ENCODE measurements at regions not wholly inside any gene's neighbourhood (a gene's known extent, or its start where the extent isn't known, plus 50 kb on each side); places are given as distances from the start of the nearest gene placed in this dataset.
A peak's percentile ranks its signal among the peaks of the same experiment; 100 is the strongest.
"Not testable (repeated sequence)": the region's sequence is repeated elsewhere in the genome, so short reads cannot be mapped to it uniquely, and the experiment has no call there.

DNA sequence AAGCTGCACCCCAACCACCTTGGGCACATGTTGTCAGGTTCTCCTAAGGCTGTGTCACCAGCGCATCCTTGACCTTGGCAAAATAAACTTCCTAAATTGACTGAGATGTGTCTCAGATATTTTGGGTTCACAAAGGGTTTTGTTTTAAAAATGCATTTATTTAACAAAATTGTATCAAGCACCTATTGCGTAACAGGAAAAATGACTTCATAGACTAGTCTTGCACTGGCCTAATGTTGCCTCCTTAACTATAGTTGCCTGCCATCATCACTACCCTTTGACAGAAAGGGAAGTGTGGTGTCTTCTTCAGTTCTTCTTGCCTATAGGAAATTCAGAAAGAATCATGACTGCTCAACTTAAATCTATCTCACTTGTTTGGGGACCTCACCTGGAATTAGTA, 374.2 kb downstream of the SH2D1A start:
- DNase-seq = no peak

- no peak for DNase-seq
These were observed 379.1 kb downstream of the SH2D1A start for GRCh38 chrX:124725502-124725901.

GRCh38 chrX:124726292-124726691, 379.9 kb downstream of the SH2D1A start:
- DNase-seq = no peak

DNA sequence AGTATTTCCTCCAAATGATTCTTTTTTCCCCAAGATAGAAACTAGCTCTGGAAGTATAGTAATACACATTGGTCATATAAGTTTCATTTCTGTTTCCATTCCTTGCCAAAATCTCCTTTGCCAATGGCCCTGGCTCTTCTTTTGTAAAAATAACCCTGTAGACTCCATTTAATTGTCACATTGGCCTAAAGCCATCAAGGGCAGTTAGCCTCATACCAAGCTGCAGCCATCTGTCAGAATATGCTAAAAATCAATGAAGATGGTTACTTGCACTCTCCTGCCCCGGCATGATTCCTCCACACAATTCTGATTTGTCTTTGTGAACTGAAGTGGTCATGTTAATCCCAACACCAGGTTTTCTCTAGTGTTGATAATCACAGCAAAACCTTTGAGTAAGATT, 380.5 kb downstream of the SH2D1A start:
- DNase-seq = peak; percentile 46

- no peak for DNase-seq
These were observed 390.3 kb downstream of the SH2D1A start for GRCh38 chrX:124736553-124737270.

DNA sequence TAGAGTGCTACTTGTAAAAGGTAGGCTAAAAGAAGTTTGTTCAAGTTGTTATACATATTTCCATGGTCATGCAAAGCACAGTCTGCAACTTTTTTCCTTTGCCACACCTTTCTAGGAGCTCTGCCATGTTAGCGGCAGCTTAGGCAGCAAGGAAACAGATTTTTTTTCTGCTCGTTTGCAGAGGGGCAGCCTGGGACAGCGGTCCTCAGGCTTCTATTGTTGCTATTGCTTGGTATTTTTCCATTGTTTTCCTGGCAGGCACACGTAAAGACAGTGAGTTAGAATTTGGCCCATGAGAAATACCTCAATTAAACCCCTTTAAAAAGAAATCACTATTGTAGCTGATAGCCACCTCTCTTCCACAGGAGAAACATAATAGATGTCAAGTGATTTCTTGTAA, 391.4 kb downstream of the SH2D1A start:
- no peak for DNase-seq

DNA sequence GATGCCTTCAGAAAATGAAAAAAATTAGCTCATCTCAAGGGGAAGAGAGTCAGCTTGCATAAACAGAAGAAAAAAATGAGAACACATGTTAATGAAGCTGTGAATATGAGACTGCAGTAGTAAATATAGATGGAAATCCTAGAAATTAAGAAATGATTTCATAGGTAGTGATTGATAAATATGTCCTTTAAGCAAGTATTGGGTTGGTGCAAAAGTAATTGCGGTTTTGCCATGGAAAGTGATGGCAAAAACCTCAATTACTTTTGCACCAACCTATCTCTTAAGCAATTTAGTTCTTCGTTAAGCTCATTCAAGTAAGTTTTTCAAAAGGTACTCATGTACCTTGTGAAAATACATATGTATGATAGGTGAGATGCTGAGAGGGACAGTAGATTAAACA, 400.9 kb downstream of the SH2D1A start:
- DNase-seq = no peak

- no peak for DNase-seq
These were observed 418.0 kb downstream of the SH2D1A start for GRCh38 chrX:124764354-124764753.

DNA sequence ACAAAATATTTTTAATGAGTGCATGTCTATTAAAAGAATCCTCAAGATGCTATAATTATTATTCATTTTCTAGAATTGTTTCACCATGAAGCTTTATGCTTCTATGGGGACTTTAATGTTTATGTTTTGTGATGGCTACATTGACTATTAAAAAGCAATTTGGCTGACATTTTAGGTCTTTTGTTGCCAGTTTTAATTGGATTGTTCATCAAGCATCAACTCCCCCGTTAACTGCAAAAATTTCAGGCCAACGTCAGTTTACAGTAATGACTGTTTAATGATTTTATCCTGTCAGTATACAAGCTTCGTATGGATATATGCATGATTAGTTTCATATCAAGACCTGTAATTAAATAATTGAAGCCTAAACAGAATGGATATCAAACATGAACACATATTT, 422.8 kb downstream of the SH2D1A start:
- DNase-seq = no peak

DNA sequence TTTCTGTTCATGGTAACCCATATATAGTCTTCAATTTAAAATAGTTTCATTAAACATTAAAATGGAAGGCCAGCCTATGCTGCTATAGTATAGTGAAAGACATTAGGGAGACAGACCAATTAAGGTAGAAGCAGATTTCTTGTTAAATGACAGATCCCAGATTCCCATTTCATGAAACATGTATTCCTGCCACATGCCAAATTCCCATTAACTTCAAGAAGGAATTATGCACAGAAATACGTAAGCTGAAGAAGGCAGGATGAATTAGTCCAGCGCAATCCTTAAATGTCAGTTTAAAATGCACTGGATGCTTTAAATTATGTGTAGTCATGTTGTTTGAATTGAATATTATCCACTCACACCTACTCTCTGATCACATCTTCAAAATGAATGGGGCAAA, 424.9 kb downstream of the SH2D1A start:
- DNase-seq = no peak

GRCh38 chrX:124788253-124788652, 441.9 kb downstream of the SH2D1A start:
- DNase-seq = not testable (repeated sequence)

- not testable (repeated sequence) for DNase-seq
These were observed 443.5 kb downstream of the SH2D1A start for GRCh38 chrX:124789874-124790273.

DNA sequence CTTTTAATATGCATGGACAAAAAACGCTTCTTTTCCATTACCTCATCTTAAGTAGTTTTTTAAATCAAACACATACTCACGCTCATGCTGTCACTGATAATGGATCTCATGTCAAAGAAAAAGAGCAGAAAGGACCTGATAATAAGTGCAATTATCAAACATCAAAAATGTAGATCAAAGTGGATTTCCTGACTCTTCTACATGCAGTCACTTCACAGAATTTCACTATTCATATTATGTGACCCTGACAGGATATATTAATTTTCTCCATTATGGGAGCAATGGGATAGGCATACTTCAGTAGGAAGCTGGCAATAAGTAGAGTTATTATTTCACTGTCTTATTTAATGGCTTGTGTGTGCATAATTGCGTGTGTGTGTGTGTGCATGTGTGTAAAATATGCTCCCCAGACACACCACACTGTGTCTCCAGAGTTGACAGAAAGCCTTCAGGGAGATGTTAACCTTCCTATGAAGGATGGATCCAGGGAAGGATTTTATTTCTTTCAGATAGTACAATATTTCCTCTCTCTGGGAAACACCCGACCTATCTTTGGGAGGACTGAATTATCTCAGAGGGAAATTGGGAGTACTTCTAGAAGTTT, 445.2 kb downstream of the SH2D1A start:
- DNase-seq = no peak

- no peak for DNase-seq
These were observed 450.6 kb downstream of the SH2D1A start for GRCh38 chrX:124796989-124797388.

GRCh38 chrX:124804962-124805361, 458.6 kb downstream of the SH2D1A start:
- DNase-seq = no peak

- DNase-seq = no peak
These were observed 459.1 kb downstream of the SH2D1A start for GRCh38 chrX:124805486-124805885.

- no peak for DNase-seq
These were observed 467.7 kb downstream of the SH2D1A start for GRCh38 chrX:124814106-124814505.

GRCh38 chrX:124818033-124818432, 471.7 kb downstream of the SH2D1A start:
- no peak for DNase-seq

GRCh38 chrX:124818764-124819163, 472.4 kb downstream of the SH2D1A start:
- DNase-seq = no peak

- DNase-seq = no peak
These were observed 474.4 kb downstream of the SH2D1A start for GRCh38 chrX:124820738-124821137.

GRCh38 chrX:124827258-124827845, 481.0 kb downstream of the SH2D1A start:
- DNase-seq = no peak

DNA sequence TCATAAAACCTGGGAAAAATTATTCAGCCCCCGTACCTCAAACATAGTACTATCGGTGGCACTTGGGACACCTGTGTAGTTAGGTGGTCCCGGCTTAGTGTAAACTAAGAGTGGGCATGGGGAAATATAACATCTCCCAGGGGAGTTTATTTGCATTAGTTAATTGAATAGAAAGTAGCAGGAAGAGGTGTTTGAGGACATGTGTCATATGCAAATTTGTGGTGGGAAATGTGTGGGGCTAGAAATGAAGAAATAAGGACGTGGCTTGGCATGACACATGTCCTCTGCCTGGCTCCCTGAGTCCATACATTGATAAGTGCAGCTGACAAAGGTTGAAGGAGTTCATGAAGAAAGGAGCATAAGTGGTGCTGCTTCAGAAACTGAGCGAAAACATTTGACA, 483.6 kb downstream of the SH2D1A start:
- DNase-seq = no peak

DNA sequence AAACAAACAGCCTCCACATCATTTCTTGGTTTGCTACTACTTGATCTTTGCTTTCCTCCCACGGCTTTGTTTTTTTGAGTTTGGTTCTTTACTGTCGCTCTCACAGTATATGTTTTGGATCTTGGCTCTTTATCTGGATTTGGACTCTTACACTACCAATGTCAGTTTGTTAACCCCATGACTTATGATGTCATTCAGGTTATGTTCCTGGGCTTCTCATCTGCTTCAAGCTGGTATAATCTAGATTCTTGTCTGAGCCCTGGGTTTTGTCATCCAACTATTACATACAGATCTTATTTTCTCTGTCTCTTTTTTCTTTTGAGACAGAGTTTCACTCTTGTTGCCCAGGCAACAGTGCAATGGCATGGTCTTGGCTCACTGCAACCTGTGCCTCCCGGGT, 482.9 kb upstream of the TEX13C start:
- DNase-seq = no peak

- DNase-seq = no peak
These were observed 477.5 kb upstream of the TEX13C start for GRCh38 chrX:124842205-124842604.

DNA sequence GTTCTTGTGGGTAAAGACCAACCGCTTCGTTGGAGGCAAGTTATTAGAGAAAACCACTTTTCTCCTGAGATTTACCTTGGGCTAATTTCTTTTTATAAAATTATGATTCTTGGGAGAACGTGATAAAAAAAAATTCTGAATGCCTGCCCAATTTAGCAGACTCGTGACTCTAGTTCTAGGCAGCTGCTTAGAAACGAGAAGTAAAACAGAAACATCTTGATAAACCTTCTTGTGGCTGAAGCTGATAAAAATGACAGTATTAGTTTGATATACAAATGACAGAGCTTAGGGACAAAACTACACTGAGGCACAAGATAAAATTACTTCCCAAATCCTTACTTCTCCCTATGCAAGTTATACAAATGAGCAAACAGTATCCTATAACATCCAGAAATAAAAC, 458.9 kb upstream of the TEX13C start:
- no peak for DNase-seq
